ENCODE measurements at regions not wholly inside any gene's neighbourhood (a gene's known extent, or its start where the extent isn't known, plus 50 kb on each side); places are given as distances from the start of the nearest gene placed in this dataset.
"Not testable (repeated sequence)": the region's sequence is repeated elsewhere in the genome, so short reads cannot be mapped to it uniquely, and the experiment has no call there.

DNA sequence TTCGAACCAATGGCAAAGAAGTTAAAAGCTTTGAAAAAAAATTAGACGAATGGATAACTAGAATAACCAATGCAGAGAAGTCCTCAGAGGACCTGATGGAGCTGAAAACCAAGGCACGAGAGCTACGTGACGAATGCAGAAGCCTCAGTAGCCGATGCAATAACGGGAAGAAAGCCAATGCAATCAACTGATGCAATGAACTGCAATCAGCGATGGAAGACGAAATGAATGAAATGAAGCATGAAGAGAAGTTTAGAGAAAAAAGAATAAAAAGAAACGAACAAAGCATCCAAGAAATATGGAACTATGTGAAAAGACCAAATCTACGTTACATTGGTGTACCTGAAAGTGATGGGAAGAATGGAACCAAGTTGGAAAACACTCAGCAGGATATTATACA lies 52.6 kb upstream of the MRPS30 start:
- DNase-seq: not testable (repeated sequence)

DNA sequence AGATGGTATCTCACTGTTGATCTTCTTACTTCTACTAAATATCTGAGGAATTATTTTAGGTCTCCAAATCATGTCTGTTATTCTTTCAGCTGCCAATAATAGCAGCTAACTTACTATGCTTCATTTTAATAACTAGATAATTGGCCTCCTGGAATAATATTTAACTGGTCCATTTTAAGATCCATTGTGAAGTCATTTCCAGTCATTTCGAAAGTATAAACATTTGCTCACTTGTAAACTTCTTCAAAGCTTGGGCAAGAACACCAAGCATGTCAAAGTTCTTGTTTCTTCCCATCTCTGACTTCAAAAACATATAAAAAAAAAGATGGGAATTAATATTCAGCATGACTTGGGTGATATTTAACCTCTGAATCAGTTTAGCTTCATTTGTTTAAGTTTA lies 61.4 kb upstream of the MRPS30 start:
- no peak for DNase-seq

DNA sequence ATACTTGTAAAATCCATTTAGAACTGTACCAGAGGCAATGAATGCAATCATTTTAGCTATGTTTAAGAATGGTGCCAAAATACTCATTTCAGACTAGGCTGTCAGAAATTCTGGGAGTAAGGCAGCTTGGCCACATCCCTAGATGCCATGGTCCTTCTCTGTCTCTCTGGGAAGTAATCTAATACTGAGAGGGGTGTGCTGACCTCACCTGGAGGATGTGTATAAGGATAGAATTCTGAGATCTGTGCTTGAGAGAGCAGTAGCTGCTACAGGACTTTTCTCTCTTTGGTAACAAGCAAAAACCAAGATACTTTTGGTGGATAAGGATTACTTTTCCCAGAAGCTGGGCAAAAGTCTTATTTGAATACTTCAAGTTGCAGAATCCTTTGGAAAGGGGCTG lies 68.1 kb upstream of the MRPS30 start:
- DNase-seq: no peak

DNA sequence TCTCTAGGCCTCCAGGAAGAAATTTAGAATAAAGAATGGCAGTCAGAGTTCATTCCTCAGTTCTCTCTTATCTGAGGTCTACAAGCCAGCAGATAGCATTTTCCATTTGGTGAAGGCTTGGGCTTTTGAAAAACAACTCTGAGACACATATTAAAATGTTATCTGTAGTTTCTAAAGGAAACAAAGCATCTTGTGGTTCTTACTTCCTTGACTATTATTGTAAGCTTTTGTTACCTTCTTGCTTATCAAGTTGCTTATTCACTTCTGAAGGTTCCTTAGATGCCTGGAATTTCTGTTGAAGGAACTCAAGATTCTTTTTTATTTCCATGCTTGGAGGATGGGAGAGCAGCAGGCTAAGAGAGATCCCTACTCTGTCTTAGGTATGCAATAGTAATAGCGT lies 79.2 kb upstream of the MRPS30 start:
- no peak for DNase-seq

DNA sequence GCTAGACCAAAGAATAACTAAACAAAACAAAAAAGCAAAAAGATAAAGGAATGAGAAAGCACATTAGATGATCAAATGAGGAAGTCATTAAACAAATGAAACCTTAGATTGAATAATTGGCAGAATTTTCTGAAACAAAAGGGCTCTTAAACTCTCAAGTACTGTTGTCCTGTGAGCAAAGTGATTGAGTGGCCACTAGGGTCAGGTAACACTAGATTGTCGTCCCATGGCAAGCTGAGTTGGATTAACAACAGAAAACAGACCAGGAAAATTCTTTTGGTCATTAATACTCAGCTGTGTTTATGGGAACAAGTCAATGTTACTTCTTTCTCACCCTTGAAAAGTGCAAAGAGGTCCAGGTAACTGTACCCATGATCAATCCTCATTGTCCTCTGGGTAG lies 81.6 kb upstream of the MRPS30 start:
- no peak for DNase-seq

DNA sequence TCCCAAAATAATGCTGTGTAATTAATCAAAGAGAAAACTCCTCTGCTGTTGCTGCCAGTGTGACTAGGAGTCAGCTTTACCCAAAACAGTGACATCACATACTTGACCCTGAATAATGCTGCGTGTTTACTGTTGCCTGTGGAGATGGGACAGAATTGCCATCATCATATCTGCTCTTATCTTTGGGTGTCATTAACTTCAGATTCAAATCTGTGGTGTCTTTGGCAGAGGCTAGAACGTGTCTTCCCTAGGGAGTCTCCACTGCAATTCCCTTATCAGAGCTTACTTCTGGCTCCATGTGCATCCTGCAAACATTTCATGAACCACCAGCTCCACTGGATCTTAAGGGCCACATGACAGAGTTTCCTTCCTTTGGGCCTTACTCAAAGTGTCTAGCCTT lies 88.9 kb upstream of the MRPS30 start:
- DNase-seq: no peak

DNA sequence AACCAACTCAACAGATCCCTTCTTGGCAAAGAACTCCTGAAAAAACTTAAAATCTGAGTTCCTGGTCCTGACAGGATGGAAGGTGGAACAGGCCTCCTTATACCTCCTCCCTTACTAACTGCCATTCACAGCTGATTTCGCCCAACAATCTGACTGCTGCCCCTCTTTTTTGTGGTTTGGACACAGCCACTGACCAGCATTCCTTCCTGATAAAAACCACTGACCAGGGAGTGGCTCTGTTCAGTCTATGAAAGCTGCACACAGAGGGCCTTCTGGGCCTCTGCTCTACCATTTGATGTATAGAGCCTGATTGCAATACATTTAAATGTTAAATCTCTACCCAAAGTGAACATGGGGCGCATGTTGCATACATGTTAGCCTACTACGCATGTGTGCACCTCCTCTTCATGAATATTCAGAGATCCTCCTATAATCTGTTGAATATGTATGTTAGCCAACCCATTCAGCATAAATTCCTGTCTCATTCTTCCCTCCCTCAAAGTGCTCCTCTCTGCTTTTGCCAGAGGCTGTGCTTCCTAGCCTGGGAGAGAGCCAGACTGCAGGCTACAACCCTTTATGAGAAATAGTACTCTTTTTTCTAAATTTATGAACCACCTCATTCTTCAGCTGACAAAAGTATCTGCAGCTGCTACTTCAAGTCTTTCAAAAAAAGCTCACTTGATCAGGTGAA lies 93.7 kb upstream of the MRPS30 start:
- no peak for DNase-seq

DNA sequence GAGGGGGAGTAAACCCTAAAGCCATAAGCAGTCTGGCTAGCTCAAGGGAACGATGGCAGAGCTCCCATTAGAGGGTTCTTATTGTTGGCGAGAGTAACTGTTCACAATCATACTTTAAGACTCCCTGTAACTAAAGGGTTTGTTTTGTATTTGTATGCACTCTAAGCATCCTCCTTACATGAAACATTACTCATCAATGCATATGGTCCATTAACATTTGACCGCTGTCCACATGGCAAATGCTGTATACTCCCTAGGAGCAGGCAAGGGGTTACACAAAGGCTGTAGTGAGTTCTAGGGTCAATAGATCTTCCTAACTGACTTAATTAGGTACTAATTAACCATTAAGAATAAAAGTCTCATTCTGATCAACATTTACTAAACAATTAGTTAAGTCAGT lies 95.3 kb upstream of the MRPS30 start:
- no peak for DNase-seq

DNA sequence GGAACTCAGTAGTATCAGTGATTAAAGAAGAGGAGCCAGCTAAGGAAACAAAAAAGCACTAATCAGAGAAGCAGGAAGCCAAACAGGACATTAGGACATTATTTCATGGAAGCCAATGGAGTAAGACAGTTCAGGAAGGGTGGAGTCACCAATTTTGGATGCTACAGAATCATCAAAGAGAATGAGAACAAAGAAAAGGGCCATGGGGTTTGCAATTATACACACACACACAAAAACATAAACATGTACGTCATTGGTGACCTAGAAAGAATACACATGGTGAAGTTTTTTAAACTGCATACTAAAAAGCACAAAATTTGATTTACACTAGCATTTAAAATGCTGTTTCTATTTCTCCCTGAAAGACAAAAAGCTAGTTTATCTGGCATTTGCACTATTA lies 96.8 kb upstream of the MRPS30 start:
- no peak for DNase-seq

DNA sequence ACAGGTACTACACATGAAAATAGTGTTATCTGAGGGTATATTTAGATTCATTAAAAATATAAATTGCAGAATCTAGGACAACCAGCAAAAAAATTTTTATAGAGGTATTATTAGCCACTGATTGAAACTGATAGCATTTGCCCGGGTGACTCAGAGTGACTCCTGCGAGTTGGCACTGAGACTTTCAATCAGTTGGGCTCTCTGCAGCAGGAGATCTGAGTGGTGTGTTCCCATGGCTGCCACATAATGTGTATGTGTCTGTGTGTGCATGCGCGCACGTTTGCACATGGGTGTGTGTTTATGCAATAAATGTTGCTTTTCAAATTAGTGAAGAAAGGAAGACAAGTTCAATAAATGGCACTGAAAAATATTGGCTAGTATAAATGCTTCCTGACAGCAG lies 100.1 kb upstream of the MRPS30 start:
- DNase-seq: no peak

DNA sequence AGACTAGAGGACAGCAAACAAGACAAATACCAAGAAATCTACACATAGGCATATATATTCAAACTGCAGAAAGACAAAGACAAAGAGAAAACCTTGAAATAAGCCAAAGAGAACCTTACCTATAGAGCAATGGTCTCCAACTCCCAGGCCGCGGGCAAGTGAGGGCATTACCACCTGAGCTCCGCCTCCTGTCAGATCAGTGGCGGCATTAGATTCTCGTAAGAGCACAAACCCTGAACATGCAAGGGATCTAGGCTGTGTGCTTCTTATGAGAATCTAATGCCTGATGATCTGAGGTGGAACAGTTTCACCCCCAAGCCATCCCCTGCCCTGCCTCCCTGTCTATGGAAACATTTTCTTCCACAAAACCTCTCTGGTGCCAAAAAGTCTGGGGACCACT lies 101.0 kb upstream of the MRPS30 start:
- no peak for DNase-seq

DNA sequence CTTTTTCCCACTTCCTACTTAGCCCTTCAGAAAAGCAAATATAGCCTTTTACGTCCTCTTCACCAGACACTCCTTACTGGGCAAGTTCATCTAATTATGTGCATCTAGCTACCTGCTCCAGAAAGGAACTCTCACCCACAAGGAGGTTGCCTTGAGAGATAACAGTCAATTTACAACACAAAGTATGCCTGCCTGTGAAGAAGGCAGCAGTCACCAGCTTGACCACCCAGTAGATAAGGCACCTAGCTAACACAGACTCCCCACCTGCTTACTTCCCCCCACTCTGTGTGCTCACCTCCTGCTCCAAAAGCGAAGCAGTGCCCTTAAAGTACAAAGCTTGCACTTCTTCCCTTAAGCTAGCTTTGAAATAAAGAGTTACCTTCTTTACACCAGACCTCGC lies 111.7 kb upstream of the MRPS30 start:
- no peak for DNase-seq

DNA sequence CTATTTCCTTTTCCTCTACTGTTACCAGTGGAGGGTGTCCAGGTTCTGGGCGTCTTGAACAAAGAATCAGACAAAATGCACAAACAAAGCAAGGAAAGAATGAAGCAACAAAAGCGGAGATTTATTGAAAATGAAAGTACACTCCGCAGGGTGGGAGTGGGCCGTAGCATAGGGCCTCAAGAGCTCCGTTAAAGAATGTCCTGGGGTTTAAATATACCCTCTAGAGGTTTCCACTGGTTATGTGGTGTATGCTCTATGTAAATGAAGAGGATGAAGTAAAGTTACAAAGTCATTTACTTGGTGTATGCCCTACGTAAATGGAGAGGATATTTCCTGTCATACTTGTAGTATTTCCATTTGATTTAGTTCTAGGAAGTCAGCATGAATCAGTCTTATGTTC lies 113.5 kb upstream of the MRPS30 start:
- no peak for DNase-seq

DNA sequence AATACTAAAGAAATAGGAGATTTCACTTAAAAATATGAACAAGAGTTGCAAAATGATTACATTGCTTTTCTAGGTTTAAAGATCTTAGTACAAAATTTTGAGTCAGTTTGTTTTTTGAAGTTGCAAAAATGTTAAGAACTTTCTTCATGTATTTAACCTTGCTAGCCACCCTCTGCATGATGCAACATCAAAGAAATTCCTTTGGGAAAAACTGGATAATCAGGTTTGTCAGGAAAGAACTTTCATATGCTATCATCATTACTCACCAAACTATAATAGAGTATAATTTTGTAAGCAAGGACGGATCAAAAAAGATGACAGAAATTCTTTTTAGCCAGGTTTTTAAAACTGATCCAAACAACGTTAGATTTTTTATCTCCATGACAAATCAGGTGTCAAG lies 116.9 kb upstream of the MRPS30 start:
- DNase-seq: no peak

DNA sequence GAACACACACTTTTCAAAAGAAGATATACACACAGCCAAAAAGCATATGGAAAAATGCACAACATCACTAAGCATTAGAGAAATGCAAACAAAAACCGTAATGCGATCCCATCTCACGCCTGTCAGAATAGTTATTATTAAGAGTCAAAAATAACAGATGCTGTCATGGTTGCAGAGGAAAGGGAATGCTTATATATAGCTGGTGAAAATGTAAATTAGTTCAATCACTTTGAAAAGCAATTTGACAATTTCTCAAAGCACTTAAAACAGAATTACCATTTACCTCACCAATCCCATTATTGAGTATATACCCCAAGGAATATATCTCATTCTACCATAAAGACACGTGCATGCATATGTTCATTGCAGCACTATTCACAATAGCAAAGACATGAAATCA lies 126.8 kb upstream of the MRPS30 start:
- DNase-seq: no peak

DNA sequence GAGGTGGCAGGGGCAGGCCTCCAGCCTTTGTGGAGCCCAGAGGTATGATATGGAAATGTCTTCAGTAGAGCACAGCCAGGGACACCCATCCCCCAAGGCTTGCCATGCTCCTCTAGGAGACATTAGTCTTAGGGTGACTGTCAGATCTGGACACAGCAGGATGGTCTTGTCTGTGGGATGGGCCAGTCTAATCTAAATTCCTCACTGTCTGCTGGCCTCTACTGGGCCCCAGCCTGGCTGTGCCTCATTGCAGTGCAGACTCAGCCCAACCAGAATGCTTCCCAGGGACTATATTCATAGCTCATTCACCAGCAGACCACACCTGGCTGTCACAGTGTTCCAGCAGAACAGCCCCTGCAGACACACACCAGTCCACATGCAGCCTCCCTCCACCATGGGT lies 129.5 kb upstream of the MRPS30 start:
- DNase-seq: no peak

DNA sequence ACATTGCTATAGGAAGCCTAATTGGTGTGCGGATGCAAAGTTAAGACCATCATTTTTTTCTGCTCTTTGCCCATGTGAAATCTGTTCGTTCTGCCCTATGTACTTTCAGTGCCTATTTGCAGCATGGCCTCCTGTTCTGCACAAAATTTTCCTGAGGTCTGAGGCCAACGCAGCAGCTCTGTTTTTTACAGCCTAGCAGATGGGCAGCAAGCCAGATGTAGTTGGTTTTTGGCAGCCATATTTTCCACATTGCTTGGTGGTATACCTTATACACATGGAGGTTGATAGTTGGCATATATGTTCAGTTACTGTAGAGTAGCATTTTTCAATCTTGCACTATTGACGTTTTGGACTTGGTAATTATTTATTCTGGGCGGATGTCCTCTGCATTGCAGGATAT lies 133.5 kb upstream of the MRPS30 start:
- DNase-seq: no peak

DNA sequence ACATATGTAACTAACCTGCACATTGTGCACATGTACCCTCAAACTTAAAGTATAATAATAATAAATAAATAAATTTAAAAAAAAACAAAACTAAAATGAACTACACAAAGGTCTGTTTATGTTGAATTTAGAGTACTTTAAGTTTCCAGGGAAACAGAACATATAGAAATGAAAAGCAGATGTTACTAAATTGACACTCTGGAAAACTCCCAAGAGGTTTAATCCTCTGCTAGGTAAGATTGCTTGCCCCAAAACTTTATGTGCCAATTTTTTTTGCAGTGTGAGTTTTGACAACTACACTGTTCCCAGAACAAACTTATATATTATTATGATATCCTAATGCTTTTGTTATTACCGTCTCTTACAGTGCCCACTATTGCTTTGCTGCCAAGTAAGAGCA lies 134.3 kb upstream of the MRPS30 start:
- DNase-seq: no peak

DNA sequence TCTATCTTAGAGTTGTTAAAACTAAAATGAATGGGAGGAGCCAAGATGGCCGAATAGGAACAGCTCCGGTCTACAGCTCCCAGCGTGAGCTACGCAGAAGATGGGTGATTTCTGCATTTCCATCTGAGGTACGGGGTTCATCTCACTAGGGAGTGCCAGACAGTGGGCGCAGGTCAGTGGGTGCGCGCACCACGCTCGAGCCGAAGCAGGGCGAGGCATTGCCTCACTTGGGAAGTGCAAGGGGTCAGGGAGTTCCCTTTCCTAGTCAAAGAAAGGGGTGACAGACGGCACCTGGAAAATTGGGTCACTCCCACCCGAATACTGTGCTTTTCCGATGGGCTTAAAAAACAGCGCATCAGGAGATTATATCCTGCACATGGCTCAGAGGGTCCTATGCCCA lies 140.3 kb upstream of the MRPS30 start:
- not testable (repeated sequence) for DNase-seq

DNA sequence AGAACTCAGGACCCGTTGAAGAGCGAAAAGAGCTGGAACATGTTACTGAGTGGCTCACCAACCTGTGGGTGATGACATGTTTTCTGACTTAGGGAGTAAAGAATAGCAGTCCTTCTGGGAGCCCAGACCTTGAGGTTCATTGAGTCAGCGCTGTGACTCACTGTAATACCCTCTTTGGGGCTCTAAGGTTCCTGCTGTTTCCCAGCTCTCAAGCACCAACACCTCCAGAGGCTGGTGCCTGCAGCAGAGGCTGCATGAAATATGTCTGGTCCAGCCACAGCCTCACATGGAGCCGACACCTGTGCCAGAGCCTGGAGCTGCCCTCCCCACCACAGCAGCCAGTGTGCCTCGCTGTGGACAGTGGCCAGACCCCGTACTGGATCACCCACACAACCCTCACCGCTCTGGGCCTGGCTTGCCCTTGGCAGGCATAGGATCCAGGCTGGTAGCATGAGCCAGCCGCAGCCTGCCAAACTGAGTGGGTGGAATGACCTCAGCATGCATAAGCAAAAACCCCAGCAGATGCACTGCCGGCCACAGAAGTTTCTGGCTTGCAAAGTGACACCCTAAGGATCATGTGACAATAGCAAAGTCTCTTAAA lies 143.5 kb upstream of the MRPS30 start:
- no peak for DNase-seq

DNA sequence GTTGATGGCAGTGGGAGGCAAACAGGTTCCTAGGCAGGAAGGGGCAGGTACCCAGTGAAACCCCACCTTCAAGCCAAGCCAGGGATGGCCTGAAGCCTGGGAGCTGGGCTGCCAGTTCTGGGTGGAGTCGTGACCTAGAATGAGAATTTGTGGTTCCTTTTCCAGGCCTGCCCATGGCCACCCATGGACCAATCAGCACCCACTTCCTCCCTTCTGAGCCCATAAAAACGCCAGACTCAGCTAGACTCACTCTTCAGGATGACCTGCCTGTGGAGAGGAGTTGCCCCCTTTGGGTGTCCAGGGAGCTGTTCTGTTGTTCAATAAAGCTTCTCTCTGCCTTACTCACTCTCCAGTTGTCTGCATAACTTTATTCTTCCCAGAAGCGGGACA lies 144.0 kb upstream of the MRPS30 start:
- no peak for DNase-seq

DNA sequence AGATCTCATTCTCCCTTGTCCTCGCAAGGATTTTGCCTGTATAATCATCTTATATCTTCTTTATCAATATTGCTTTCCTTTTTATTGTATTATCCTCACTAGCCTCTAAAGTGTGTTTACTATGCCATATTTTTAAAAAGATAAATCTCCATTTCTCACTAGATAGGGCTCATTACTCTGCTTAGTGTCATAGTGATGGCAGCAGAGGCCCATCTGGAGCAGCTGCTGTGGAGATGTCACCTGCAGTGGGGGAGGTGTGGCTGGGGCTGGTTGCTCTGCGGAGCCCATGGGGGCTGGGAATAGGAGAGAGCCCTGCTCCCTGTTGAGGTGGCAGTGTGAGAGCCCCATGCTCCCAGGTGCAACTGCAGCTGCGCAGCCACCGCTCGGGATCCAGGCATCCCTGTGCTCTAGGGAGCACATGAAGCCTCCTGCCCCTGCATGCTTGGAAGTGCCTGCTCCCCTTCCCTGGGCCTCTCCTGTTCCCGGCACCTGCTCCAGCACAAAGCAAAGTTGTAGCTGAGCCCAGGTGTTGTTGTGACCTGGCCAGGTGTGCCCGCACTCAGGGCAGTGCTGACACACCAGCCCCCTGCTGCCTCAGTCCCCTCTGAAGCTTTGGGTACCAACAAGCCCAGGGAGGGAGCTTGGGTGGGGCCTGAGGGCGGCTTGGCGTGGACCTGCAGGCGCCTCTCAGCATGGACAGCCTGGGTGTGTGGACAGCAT lies 144.6 kb upstream of the MRPS30 start:
- DNase-seq: no peak

DNA sequence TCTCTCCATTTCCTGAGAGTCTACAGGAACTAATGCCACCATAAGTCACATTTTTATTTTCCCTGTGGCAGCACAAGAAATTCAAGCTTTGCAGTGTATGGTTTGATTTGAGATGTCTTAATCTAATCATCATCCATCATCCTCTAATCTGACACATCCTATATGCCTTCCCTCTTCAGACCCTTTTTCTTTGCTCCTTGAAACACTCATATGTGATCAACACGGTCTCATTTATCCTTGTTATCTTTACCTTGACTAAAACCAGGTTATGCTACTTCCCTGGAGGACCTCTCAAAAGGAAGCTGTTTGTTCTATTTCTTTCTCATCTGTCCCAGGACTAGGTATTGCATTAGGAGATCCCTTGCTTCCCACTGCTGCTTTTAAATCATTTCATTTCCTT lies 146.9 kb upstream of the MRPS30 start:
- no peak for DNase-seq

DNA sequence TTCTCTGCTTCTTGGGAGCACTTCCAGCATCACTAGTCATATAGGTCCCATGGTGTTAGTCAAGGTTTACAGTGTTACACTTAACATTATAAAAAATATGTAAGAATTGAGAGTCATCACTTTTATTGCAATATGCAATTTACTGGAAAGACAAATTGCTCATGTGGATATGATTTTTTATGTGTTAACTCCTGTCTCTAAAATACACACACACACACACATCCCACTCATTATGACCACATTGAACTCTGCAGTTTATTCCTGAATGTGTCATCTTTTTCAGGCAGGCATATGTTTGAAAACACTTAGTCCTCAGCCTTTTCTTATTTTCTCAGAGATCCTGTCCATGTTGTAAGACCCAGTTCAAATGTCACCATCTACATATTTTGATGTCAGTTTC lies 148.5 kb upstream of the MRPS30 start:
- no peak for DNase-seq

Data from skin of body (tissue), 1 donor.